Astrocyte (in vitro differentiated cells and primary cell): ENCODE measurements at regions not wholly inside any gene's neighbourhood (a gene's known extent, or its start where the extent isn't known, plus 50 kb on each side); places are given as distances from the start of the nearest gene placed in this dataset.

Experiments used
- DNase-seq: peaks from one replicate; pipeline ENCODE4 v3.0.0-alpha.2; 2010; ENCODE audit warnings: low read depth
- FAIRE-seq: peaks from 2 replicates; lab custom pipeline; 2011; peaks lifted over from hg19 to GRCh38; lab: Jason Lieb, UNC
- H2AFZ ChIP-seq: 2 replicates; pipeline ENCODE4 v1.6.0; 2012; ENCODE audit warnings: low read depth, low read length, inconsistent platforms
- H3K27ac ChIP-seq: 2 replicates; pipeline ENCODE4 v1.5.1; 2011; ENCODE audit warnings: low read depth, low read length, inconsistent platforms
- H3K27me3 ChIP-seq: 2 replicates; pipeline ENCODE4 v1.6.0; 2011; ENCODE audit warnings: low read length, inconsistent platforms; ENCODE audit not compliant: insufficient read depth
- H3K36me3 ChIP-seq: 2 replicates; pipeline ENCODE4 v1.5.1; 2011; ENCODE audit warnings: low read length, inconsistent platforms; ENCODE audit not compliant: insufficient read depth
- H3K4me1 ChIP-seq: 2 replicates; pipeline ENCODE4 v1.5.1; 2011; ENCODE audit warnings: low read length, inconsistent platforms; ENCODE audit not compliant: insufficient read depth
- H3K4me2 ChIP-seq: 2 replicates; pipeline ENCODE4 v1.6.0; 2012; ENCODE audit warnings: low read length, inconsistent platforms
- H3K4me3 ChIP-seq: 2 replicates; pipeline ENCODE4 v1.5.1; 2011; ENCODE audit warnings: low read depth, mild to moderate bottlenecking, low read length, inconsistent platforms; ENCODE audit not compliant: insufficient read depth
- H3K79me2 ChIP-seq: 2 replicates; pipeline ENCODE4 v1.6.0; 2012; ENCODE audit warnings: mild to moderate bottlenecking, low read length, inconsistent platforms; ENCODE audit not compliant: insufficient read depth
- H3K9ac ChIP-seq: 2 replicates; pipeline ENCODE4 v1.6.0; 2012; ENCODE audit warnings: mild to moderate bottlenecking, low read length, inconsistent platforms
- H3K9me3 ChIP-seq: 2 replicates; pipeline ENCODE4 v1.5.1; 2012; ENCODE audit warnings: low read depth, mild to moderate bottlenecking, low read length, inconsistent platforms; ENCODE audit not compliant: insufficient read depth
- H4K20me1 ChIP-seq: 2 replicates; pipeline ENCODE4 v1.6.0; 2012; ENCODE audit warnings: low read length, inconsistent platforms; ENCODE audit not compliant: insufficient read depth
- H3K27ac Mint-ChIP-seq: one replicate; pipeline ENCODE4 v1.8.0; 2021; ENCODE audit warnings: mild to moderate bottlenecking, mixed read lengths; ENCODE audit not compliant: unreplicated experiment
- H3K27me3 Mint-ChIP-seq: one replicate; pipeline ENCODE4 v1.8.0; 2021; ENCODE audit warnings: low read depth, mixed read lengths; ENCODE audit not compliant: unreplicated experiment
- H3K36me3 Mint-ChIP-seq: one replicate; pipeline ENCODE4 v1.8.0; 2021; ENCODE audit warnings: low read depth, mixed read lengths; ENCODE audit not compliant: unreplicated experiment
- H3K4me1 Mint-ChIP-seq: one replicate; pipeline ENCODE4 v1.8.0; 2021; ENCODE audit warnings: low read depth, mixed read lengths; ENCODE audit not compliant: unreplicated experiment
- H3K4me3 Mint-ChIP-seq: one replicate; pipeline ENCODE4 v1.8.0; 2021; ENCODE audit warnings: mild to moderate bottlenecking, moderate library complexity, mixed read lengths; ENCODE audit not compliant: unreplicated experiment
- H3K9me3 Mint-ChIP-seq: one replicate; pipeline ENCODE4 v1.8.0; 2021; ENCODE audit warnings: mild to moderate bottlenecking, mixed read lengths; ENCODE audit not compliant: unreplicated experiment
- EZH2 ChIP-seq: IDR thresholded peaks from 2 replicates; pipeline ENCODE4 v1.6.1; 2012; ENCODE audit warnings: mild to moderate bottlenecking, low read length, inconsistent platforms; ENCODE audit not compliant: insufficient read depth
- TF ChIP-seq, protein P1 (sequence below): IDR thresholded peaks from 2 replicates; pipeline ENCODE4 v1.5.1; 2011; ENCODE audit warnings: low read depth, mild to moderate bottlenecking, inconsistent platforms, low read length, moderate library complexity; ENCODE audit not compliant: insufficient read depth

DNA sequence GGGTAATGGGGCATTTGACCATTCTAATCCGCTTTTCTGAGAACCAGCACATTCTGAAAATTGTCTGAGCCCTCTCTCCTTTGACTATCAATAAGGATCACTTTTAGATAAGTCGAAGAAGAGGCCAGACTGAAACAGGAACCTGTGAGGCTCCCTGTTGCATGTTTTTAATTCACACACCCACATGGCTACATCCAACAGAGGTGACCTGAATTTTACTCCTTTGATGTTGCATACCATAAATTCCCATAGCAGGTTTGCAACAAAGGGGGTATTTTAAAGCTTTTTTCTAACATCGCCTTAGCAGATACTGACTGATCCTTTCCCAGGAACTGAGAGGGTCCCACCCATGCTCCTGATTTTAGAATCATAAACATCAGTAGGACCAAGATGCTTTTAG is 450.8 kb downstream of the USP25 start:
- Histone ChIP-seq H4K20me1 (no peaks in the 10 kb centered on the region), H3K4me2 (peak overlapping the region; percentile 28), H3K9me3 (no peaks in the 10 kb centered on the region), H3K9ac (peak overlapping the region; percentile 7), H3K4me3 (no peak overlapping the region), H3K27me3 (no peaks in the 10 kb centered on the region), H2AFZ (no peak overlapping the region), H3K79me2 (no peaks in the 10 kb centered on the region), H3K27ac (peak overlapping the region; percentile 2), H3K4me1 (peaks cover 11% of the 10 kb centered on the region), H3K36me3 (no peaks in the 10 kb centered on the region)
- H3K27ac Mint-ChIP-seq, result no peak overlapping the region
- no peaks in the 10 kb centered on the region for H3K9me3 Mint-ChIP-seq
- FAIRE-seq, result no peak
- H3K4me1 Mint-ChIP-seq, result no peaks in the 10 kb centered on the region
- TF ChIP-seq EZH2, result no peak
- TF ChIP-seq, protein P1, sequence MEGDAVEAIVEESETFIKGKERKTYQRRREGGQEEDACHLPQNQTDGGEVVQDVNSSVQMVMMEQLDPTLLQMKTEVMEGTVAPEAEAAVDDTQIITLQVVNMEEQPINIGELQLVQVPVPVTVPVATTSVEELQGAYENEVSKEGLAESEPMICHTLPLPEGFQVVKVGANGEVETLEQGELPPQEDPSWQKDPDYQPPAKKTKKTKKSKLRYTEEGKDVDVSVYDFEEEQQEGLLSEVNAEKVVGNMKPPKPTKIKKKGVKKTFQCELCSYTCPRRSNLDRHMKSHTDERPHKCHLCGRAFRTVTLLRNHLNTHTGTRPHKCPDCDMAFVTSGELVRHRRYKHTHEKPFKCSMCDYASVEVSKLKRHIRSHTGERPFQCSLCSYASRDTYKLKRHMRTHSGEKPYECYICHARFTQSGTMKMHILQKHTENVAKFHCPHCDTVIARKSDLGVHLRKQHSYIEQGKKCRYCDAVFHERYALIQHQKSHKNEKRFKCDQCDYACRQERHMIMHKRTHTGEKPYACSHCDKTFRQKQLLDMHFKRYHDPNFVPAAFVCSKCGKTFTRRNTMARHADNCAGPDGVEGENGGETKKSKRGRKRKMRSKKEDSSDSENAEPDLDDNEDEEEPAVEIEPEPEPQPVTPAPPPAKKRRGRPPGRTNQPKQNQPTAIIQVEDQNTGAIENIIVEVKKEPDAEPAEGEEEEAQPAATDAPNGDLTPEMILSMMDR, result no peak
- DNase-seq, result no peak
- no peaks in the 10 kb centered on the region for H3K36me3 Mint-ChIP-seq
- H3K27me3 Mint-ChIP-seq, result no peaks in the 10 kb centered on the region
- H3K4me3 Mint-ChIP-seq, result no peak overlapping the region

DNA sequence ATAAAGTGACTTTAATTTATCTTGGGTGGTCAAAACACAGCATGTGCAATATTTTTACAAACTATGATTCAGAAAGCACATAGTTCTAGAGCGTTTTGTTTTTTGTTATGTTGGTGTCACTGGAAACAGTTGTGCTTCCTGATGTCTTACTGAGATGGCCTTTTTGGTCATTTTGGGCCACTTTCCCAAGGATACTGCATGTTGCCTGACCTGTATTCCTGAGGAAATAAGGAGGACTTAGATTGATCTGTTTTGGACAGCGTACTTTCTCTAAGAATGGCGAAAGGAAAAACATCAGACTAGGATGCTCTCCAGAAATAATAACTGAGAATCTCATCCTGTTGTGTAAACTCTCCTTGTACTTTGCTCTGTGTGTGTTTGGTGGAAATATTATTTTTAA is 451.2 kb downstream of the USP25 start:
- DNase-seq (peak; percentile 47), FAIRE-seq (no peak)
- Mint-ChIP-seq H3K27me3 (no peaks in the 10 kb centered on the region), H3K27ac (no peak overlapping the region), H3K9me3 (no peaks in the 10 kb centered on the region), H3K4me1 (no peaks in the 10 kb centered on the region), H3K4me3 (no peak overlapping the region), H3K36me3 (no peaks in the 10 kb centered on the region)
- H3K4me1 ChIP-seq, result peaks cover 11% of the 10 kb centered on the region
- H3K27ac ChIP-seq, result no peak overlapping the region
- peak overlapping the region; percentile 7 for H3K9ac ChIP-seq
- H3K4me3 ChIP-seq, result no peak overlapping the region
- TF ChIP-seq, protein P1, result no peak
- no peak for TF ChIP-seq EZH2
- H3K4me2 ChIP-seq, result peak overlapping the region; percentile 28
- no peaks in the 10 kb centered on the region for H3K9me3 ChIP-seq
- no peaks in the 10 kb centered on the region for H4K20me1 ChIP-seq
- no peaks in the 10 kb centered on the region for H3K36me3 ChIP-seq
- H2AFZ ChIP-seq, result no peak overlapping the region
- H3K79me2 ChIP-seq, result no peaks in the 10 kb centered on the region
- no peaks in the 10 kb centered on the region for H3K27me3 ChIP-seq

DNA sequence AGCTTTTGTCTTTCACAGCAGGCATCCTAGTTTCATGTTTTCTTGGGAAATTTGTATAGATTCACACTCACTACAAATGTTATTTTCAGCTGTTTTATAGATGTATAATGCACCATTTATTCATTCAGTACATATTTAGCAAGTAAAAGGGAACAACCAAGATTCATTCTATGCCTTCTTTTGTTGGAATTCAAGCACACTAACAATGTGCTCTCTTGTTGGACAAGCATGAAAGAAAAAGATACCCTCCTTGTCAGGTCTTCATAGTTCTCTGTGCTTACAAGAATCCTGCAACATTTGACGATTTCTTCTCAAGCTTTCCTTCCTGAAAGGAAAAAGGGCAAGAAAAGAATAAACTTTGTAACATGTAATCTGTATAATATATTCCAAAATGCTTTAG is 456.0 kb downstream of the USP25 start:
- peaks cover 1% of the 10 kb centered on the region for H3K4me1 ChIP-seq
- H3K9me3 ChIP-seq, result no peaks in the 10 kb centered on the region
- DNase-seq (no peak), FAIRE-seq (no peak)
- no peaks in the 10 kb centered on the region for H3K36me3 ChIP-seq
- no peak overlapping the region for H3K9ac ChIP-seq
- H3K4me3 Mint-ChIP-seq, result no peak overlapping the region
- no peak overlapping the region for H3K4me3 ChIP-seq
- H4K20me1 ChIP-seq, result no peaks in the 10 kb centered on the region
- no peak for TF ChIP-seq EZH2
- TF ChIP-seq, protein P1, result no peak
- no peak overlapping the region for H2AFZ ChIP-seq
- H3K27me3 Mint-ChIP-seq, result peaks cover 2% of the 10 kb centered on the region
- H3K27me3 ChIP-seq, result no peaks in the 10 kb centered on the region
- H3K36me3 Mint-ChIP-seq, result no peaks in the 10 kb centered on the region
- no peak overlapping the region for H3K4me2 ChIP-seq
- no peak overlapping the region for H3K27ac ChIP-seq
- H3K79me2 ChIP-seq, result no peaks in the 10 kb centered on the region
- H3K27ac Mint-ChIP-seq, result no peak overlapping the region
- H3K4me1 Mint-ChIP-seq, result no peaks in the 10 kb centered on the region
- no peaks in the 10 kb centered on the region for H3K9me3 Mint-ChIP-seq
